ENCODE measurements at regions not wholly inside any gene's neighbourhood (a gene's known extent, or its start where the extent isn't known, plus 50 kb on each side); places are given as distances from the start of the nearest gene placed in this dataset.

DNA sequence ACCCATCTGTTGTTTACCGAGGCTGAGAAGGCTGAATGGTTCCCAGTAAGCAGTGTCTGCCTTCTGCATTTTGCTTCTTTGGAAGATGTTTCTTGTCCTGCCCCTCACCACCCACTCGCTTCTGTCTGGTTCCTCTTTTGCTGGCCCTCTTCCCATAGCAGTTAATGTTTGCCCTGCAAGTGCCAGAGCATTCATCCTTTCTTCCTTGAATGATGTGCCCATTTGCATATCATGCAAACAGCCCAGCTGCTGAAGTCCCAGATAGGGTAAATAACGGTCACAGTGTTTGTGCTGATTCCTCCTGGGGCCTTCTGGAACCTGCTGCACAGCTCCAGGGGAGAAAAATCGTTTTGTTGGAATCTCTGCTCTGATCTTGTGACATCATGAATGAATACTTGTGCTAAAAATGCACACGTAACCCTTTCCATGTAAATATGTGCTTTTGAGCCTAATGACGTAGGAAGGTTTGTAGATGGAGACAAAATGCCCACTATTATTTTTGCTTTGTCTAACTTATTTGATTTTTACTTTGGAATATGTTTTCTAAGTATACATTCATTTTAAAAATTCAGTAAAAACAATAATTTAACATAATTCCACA, 381.0 kb downstream of the SOX2 start:
- ATAC-seq (ENCODE audit: low read depth) (no peak), DNase-seq (ENCODE audit: low spot score) (no peak)
- Histone ChIP-seq H3K27me3 (ENCODE audit: insufficient read depth, poor library complexity, severe bottlenecking) (no peaks in the 10 kb centered on the region), H3K36me3 (ENCODE audit: low read depth) (no peaks in the 10 kb centered on the region), H3K9me3 (ENCODE audit: severe bottlenecking) (no peaks in the 10 kb centered on the region), H3K4me3 (ENCODE audit: severe bottlenecking) (no peak overlapping the region), H3K4me1 (ENCODE audit: insufficient read depth, poor library complexity, severe bottlenecking) (no peaks in the 10 kb centered on the region), H3K27ac (ENCODE audit: poor library complexity, severe bottlenecking) (no peak overlapping the region)
- TF ChIP-seq CTCF (IDR thresholded peaks at IDR 0.05; ENCODE audit: poor library complexity, severe bottlenecking): no peak

DNA sequence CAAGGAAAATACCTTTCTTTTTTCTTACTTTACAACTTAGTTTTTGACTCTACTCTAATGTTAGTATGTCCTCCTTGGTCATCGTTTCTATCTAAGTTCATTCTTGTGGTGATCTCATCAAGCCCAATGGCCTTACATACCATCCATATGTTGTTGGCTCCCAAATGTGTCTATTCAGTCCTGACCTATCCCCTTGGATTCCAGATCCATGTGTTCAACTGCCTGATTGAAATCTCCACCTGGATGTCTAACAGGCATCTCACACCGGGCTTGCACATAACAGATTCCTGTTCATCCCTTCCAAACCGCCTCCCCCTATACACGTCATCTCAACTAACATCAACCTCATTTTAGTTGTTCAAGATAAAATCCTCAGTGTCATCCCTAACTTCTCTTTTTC, 382.6 kb downstream of the SOX2 start:
- Histone ChIP-seq H3K9me3 (ENCODE audit: severe bottlenecking) (no peaks in the 10 kb centered on the region), H3K4me3 (ENCODE audit: severe bottlenecking) (no peak overlapping the region), H3K36me3 (ENCODE audit: low read depth) (no peaks in the 10 kb centered on the region), H3K27me3 (ENCODE audit: insufficient read depth, poor library complexity, severe bottlenecking) (no peaks in the 10 kb centered on the region), H3K4me1 (ENCODE audit: insufficient read depth, poor library complexity, severe bottlenecking) (no peaks in the 10 kb centered on the region), H3K27ac (ENCODE audit: poor library complexity, severe bottlenecking) (no peak overlapping the region)
- TF ChIP-seq CTCF (IDR thresholded peaks at IDR 0.05; ENCODE audit: poor library complexity, severe bottlenecking): no peak
- ATAC-seq (ENCODE audit: low read depth) (no peak), DNase-seq (ENCODE audit: low spot score) (no peak)

DNA sequence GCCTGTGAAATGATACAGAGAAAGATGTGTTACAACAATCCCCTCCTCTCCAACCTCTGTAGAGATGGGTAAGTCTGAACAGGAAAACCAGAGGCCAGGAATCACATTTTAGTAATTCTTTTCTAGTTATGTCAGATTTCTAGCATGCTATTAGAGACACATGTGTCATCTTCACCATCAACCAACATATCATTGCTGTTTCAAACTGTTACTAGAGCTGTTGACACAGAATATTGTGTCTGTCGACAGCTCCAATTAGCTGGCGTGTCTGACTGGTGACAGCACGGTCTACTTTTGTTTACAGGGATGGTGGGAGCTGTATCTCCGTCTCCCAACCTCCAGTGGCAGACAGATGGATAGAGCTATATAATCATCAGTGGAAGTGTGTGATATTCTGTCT, 393.2 kb downstream of the SOX2 start:
- H3K27ac ChIP-seq (ENCODE audit: poor library complexity, severe bottlenecking): peak overlapping the region; percentile 38
- no peaks in the 10 kb centered on the region for H3K36me3 ChIP-seq (ENCODE audit: low read depth)
- no peaks in the 10 kb centered on the region for H3K27me3 ChIP-seq (ENCODE audit: insufficient read depth, poor library complexity, severe bottlenecking)
- DNase-seq (ENCODE audit: low spot score) (no peak), ATAC-seq (ENCODE audit: low read depth) (peak; percentile 38; the same call in 1 of the 3 replicates)
- H3K4me1 ChIP-seq (ENCODE audit: insufficient read depth, poor library complexity, severe bottlenecking): peaks cover 16% of the 10 kb centered on the region
- H3K4me3 ChIP-seq (ENCODE audit: severe bottlenecking): no peak overlapping the region
- TF ChIP-seq CTCF (IDR thresholded peaks at IDR 0.05; ENCODE audit: poor library complexity, severe bottlenecking): no peak
- H3K9me3 ChIP-seq (ENCODE audit: severe bottlenecking): no peaks in the 10 kb centered on the region

DNA sequence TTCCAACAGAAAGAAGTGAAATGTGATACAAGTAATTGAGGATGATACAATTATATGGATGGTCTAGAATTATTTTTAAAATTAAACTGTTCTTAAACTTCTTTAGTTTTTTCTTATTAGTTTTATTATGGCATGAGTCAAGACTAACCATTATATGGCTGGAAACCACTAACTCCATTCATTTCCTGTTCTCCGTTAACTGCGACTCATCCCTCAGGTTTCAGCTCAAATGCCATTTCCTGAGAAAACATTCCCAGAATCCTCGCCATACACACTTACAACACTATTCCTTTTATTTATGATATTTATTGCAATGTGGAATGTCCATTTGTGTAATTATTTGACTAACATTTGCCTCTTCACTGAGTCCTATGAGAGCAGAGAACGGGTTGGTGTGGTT, 394.1 kb downstream of the SOX2 start:
- Histone ChIP-seq H3K27ac (ENCODE audit: poor library complexity, severe bottlenecking) (peak overlapping the region; percentile 38), H3K9me3 (ENCODE audit: severe bottlenecking) (no peaks in the 10 kb centered on the region), H3K4me3 (ENCODE audit: severe bottlenecking) (no peak overlapping the region), H3K4me1 (ENCODE audit: insufficient read depth, poor library complexity, severe bottlenecking) (peaks cover 16% of the 10 kb centered on the region), H3K36me3 (ENCODE audit: low read depth) (no peaks in the 10 kb centered on the region), H3K27me3 (ENCODE audit: insufficient read depth, poor library complexity, severe bottlenecking) (no peaks in the 10 kb centered on the region)
- DNase-seq (ENCODE audit: low spot score) (no peak), ATAC-seq (ENCODE audit: low read depth) (peak; percentile 78)
- no peak for TF ChIP-seq CTCF (IDR thresholded peaks at IDR 0.05; ENCODE audit: poor library complexity, severe bottlenecking)

- H3K9me3 ChIP-seq (ENCODE audit: severe bottlenecking): no peaks in the 10 kb centered on the region
- H3K27ac ChIP-seq (ENCODE audit: poor library complexity, severe bottlenecking): no peak overlapping the region
- no peak for DNase-seq (ENCODE audit: low spot score)
- no peak for TF ChIP-seq CTCF (IDR thresholded peaks at IDR 0.05; ENCODE audit: poor library complexity, severe bottlenecking)
- H3K27me3 ChIP-seq (ENCODE audit: insufficient read depth, poor library complexity, severe bottlenecking): no peaks in the 10 kb centered on the region
- H3K36me3 ChIP-seq (ENCODE audit: low read depth): no peaks in the 10 kb centered on the region
- no peak for ATAC-seq (ENCODE audit: low read depth)
- peaks cover 16% of the 10 kb centered on the region for H3K4me1 ChIP-seq (ENCODE audit: insufficient read depth, poor library complexity, severe bottlenecking)
- H3K4me3 ChIP-seq (ENCODE audit: severe bottlenecking): no peak overlapping the region
These were observed 396.6 kb downstream of the SOX2 start for GRCh38 chr3:182108371-182108770.

Data from RWPE2 (cell line).